Lung (tissue), 11 donors: ENCODE measurements at regions not wholly inside any gene's neighbourhood (a gene's known extent, or its start where the extent isn't known, plus 50 kb on each side); places are given as distances from the start of the nearest gene placed in this dataset.

Source experiments
- ATAC-seq: fragments of 200-7000 bp; cut with Tn5 transposase; one replicate; pipeline ENCODE4 v1.9.1; 2020; ENCODE audit warnings: moderate number of reproducible peaks; ENCODE audit not compliant: insufficient read depth, low FRiP score
- DNase-seq, 3 donors: peaks; one replicate each; pipeline ENCODE4 v3.0.0-alpha.2; 2013 to 2017
- H3K27ac ChIP-seq, 2 donors: one replicate each; pipeline ENCODE4 v1.5.1; 2013; ENCODE audit warnings: mild to moderate bottlenecking in 2 of 2, moderate library complexity in 2 of 2, control low read depth in 1 of 2, inconsistent platforms in 1 of 2, low read depth in 1 of 2, low read length in 1 of 2
- H3K27me3 ChIP-seq, 3 donors: one replicate each; pipeline ENCODE4 v1.5.1; 2013; ENCODE audit warnings: low read length in 2 of 3; ENCODE audit not compliant: control insufficient read depth in 3 of 3, insufficient read depth in 3 of 3
- H3K36me3 ChIP-seq, 4 donors: one replicate each; pipeline ENCODE4 v1.5.1; 2013; ENCODE audit warnings: low read length in 4 of 4, mild to moderate bottlenecking in 1 of 4, moderate library complexity in 1 of 4; ENCODE audit not compliant: control insufficient read depth in 4 of 4, insufficient read depth in 4 of 4
- H3K4me1 ChIP-seq, 5 donors: one replicate each; pipeline ENCODE4 v1.5.1; 2013; ENCODE audit warnings: low read length in 5 of 5, mild to moderate bottlenecking in 2 of 5, moderate library complexity in 1 of 5; ENCODE audit not compliant: control insufficient read depth in 5 of 5, insufficient read depth in 5 of 5
- H3K4me3 ChIP-seq: one replicate; pipeline ENCODE4 v1.5.1; 2013; ENCODE audit warnings: mild to moderate bottlenecking, control low read depth, moderate library complexity
- H3K9ac ChIP-seq, 2 donors: one replicate each; pipeline ENCODE4 v1.5.1; 2013; ENCODE audit warnings: low read length in 2 of 2, control low read depth in 1 of 2; ENCODE audit not compliant: insufficient read depth in 1 of 2
- H3K9me3 ChIP-seq, 4 donors: one replicate each; pipeline ENCODE4 v1.5.1; 2013; ENCODE audit warnings: low read length in 3 of 4, mild to moderate bottlenecking in 1 of 4, moderate library complexity in 1 of 4; ENCODE audit not compliant: control insufficient read depth in 4 of 4, insufficient read depth in 3 of 4
- WGBS, 2 donors: extraction: QIAGEN DNeasy Blood & Tissue Kit; methylation state at CpG; one replicate each; pipeline ENCODE4 v1.1.7; 2013; 5-methylcytosine and 5-hydroxymethylcytosine counted together
- TF ChIP-seq, protein P1 (sequence below): IDR thresholded peaks from 2 replicates; pipeline ENCODE4 v1.5.1; 2012; ENCODE audit warnings: mild to moderate bottlenecking; ENCODE audit errors: control extremely low read depth, extremely low read depth
- donor health status: control.
- donor health status: control.
- donor health status: Bipolar disorder and iron deficiency.
- donor health status: healthy.
- donor health status: DM: yes; HTN: yes; CAD: no.

DNA sequence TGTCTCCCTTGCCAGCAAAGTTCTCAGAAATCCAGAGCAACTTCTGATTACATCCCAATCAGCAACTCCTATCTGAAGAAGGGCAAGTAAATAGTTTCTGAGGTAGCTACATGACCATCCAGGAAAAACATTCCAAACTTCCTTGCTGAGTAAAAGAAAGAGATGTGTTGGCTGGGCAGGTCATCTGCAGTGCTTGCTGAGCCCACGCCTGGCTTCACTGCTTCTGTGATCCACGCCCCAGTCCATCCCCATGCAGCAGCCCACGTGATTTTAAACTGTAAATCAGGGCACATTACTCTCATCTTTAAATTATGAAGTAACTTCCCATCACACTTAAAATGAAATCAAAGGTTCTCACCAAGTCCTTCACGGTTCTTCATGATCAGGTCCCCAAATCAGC lies 603.6 kb downstream of the QKI start:
- H3K27ac ChIP-seq = no peak overlapping the region
- no peak overlapping the region for H3K9ac ChIP-seq
- no peak overlapping the region for H3K4me3 ChIP-seq
- H3K9me3 ChIP-seq = peaks cover 0 to 5% (median 0%) of the 10 kb centered on the region in 4 donors
- 87% methylated on average over 4 of the region's 4 CpGs for WGBS, 2 donors
- ATAC-seq = no peak
- H3K27me3 ChIP-seq = no peaks in the 10 kb centered on the region
- no peaks in the 10 kb centered on the region for H3K36me3 ChIP-seq
- TF ChIP-seq, protein P1, sequence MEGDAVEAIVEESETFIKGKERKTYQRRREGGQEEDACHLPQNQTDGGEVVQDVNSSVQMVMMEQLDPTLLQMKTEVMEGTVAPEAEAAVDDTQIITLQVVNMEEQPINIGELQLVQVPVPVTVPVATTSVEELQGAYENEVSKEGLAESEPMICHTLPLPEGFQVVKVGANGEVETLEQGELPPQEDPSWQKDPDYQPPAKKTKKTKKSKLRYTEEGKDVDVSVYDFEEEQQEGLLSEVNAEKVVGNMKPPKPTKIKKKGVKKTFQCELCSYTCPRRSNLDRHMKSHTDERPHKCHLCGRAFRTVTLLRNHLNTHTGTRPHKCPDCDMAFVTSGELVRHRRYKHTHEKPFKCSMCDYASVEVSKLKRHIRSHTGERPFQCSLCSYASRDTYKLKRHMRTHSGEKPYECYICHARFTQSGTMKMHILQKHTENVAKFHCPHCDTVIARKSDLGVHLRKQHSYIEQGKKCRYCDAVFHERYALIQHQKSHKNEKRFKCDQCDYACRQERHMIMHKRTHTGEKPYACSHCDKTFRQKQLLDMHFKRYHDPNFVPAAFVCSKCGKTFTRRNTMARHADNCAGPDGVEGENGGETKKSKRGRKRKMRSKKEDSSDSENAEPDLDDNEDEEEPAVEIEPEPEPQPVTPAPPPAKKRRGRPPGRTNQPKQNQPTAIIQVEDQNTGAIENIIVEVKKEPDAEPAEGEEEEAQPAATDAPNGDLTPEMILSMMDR = no peak
- DNase-seq = no peak
- H3K4me1 ChIP-seq = no peaks in the 10 kb centered on the region

GRCh38 chr6:164016056-164016455 lies 601.5 kb downstream of the QKI start:
- no peak for DNase-seq
- ATAC-seq = no peak

GRCh38 chr6:164015088-164015484 lies 600.6 kb downstream of the QKI start:
- H3K36me3 ChIP-seq = no peaks in the 10 kb centered on the region
- ATAC-seq (no peak), DNase-seq (no peak)
- peaks cover 0 to 1% (median 0%) of the 10 kb centered on the region in 4 donors for H3K9me3 ChIP-seq
- H3K4me1 ChIP-seq = peaks cover 0 to 2% (median 0%) of the 10 kb centered on the region in 5 donors
- no peak overlapping the region for H3K4me3 ChIP-seq
- TF ChIP-seq, protein P1 = no peak
- no peaks in the 10 kb centered on the region for H3K27me3 ChIP-seq
- WGBS, 2 donors = 82 to 91% methylated on average over 4 of the region's 4 CpGs
- no peak overlapping the region for H3K27ac ChIP-seq
- no peak overlapping the region for H3K9ac ChIP-seq

More at GRCh38 chr6:164016056-164016455, 601.5 kb downstream of the QKI start:
- H3K4me3 ChIP-seq = no peak overlapping the region
- peaks cover 0 to 1% (median 0%) of the 10 kb centered on the region in 4 donors for H3K9me3 ChIP-seq
- no peaks in the 10 kb centered on the region for H3K4me1 ChIP-seq
- no peak overlapping the region for H3K9ac ChIP-seq
- H3K27ac ChIP-seq = no peak overlapping the region
- WGBS, 2 donors = 94 to 98% methylated on average over 6 of the region's 6 CpGs
- TF ChIP-seq, protein P1 = no peak
- H3K27me3 ChIP-seq = no peaks in the 10 kb centered on the region
- no peaks in the 10 kb centered on the region for H3K36me3 ChIP-seq
